GM12878 (cell line): ENCODE measurements at regions not wholly inside any gene's neighbourhood (a gene's known extent, or its start where the extent isn't known, plus 50 kb on each side); places are given as distances from the start of the nearest gene placed in this dataset.

ENCODE experiments used
- ATAC-seq: fragments of 200-7000 bp; cut with Tn5 transposase; 3 replicates; pipeline ENCODE4 v1.9.1; 2020; ENCODE audit warnings: mild to moderate bottlenecking, moderate library complexity
- BruUV-seq: library from RNA; stranded (reverse); fragments of 400-500 nt; replicated peaks from 2 replicates; lab custom pipeline; 2021; lab: Mats Ljungman, UMichigan
- CTCF ChIA-PET: fragments of 300-600 bp; sonication (Branson Sonifier 250); formaldehyde crosslinking; extraction: SDS; loops from one replicate; lab custom pipeline; 2021; ENCODE audit warnings: inconsistent platforms; lab: Yijun Ruan, JAX
- POLR2A ChIA-PET: fragments of 350-600 bp; formaldehyde crosslinking; extraction: SDS; loops from one replicate; lab custom pipeline; 2021; ENCODE audit warnings: inconsistent platforms; lab: Charles Lee
- RAD21 ChIA-PET: fragments of 300-600 bp; sonication (Branson Sonifier 250); formaldehyde crosslinking; loops from one replicate; lab custom pipeline; 2023; ENCODE audit warnings: antibody characterized with exemption; ENCODE audit not compliant: unreplicated experiment; lab: Charles Lee
- SMC1A ChIA-PET: fragments of 300-600 bp; sonication (Branson Sonifier 250); formaldehyde crosslinking; loops from one replicate; lab custom pipeline; 2023; ENCODE audit not compliant: unreplicated experiment, uncharacterized antibody; lab: Charles Lee
- DNase-seq: peaks from one replicate; pipeline ENCODE4 v3.0.0-alpha.2; 2011; ENCODE audit warnings: low read depth, low spot score
- FAIRE-seq: peaks from 3 replicates; lab custom pipeline; 2011; peaks lifted over from hg19 to GRCh38; lab: Jason Lieb, UNC
- H2AFZ ChIP-seq: 2 replicates; pipeline ENCODE4 v1.6.0; 2011; ENCODE audit warnings: low read depth, low read length, control low read depth; ENCODE audit not compliant: control insufficient read depth
- H3K27ac ChIP-seq: 2 replicates; pipeline ENCODE4 v1.5.1; 2011; ENCODE audit warnings: control low read depth; ENCODE audit not compliant: control insufficient read depth, insufficient read depth
- H3K27me3 ChIP-seq, 2 experiments: replicated peaks in 1 of 2; 2 replicates each; pipeline versions ENCODE4 v1.6.0 to v1.6.1; 2011; ENCODE audit warnings: low read length in 1 of 2; ENCODE audit not compliant: control insufficient read depth in 2 of 2, insufficient read depth in 2 of 2
- H3K36me3 ChIP-seq, 2 experiments: 2 replicates each; pipeline ENCODE4 v1.5.1; 2011; ENCODE audit warnings: low read length in 1 of 2; ENCODE audit not compliant: control insufficient read depth in 2 of 2, insufficient read depth in 2 of 2
- H3K4me1 ChIP-seq: 2 replicates; pipeline ENCODE4 v1.6.1; 2011; ENCODE audit warnings: mild to moderate bottlenecking, low read length, moderate library complexity, mixed read lengths; ENCODE audit not compliant: control insufficient read depth, insufficient read depth
- H3K4me2 ChIP-seq: 2 replicates; pipeline ENCODE4 v1.6.0; 2011; ENCODE audit warnings: control low read depth; ENCODE audit not compliant: control insufficient read depth, insufficient read depth
- H3K4me3 ChIP-seq: fragments of 200-600 bp; sonication (generic); 2 replicates; pipeline ENCODE4 v1.5.1; 2016
- H3K79me2 ChIP-seq: 2 replicates; pipeline ENCODE4 v1.6.0; 2011; ENCODE audit warnings: low read length; ENCODE audit not compliant: control insufficient read depth, insufficient read depth
- H3K9ac ChIP-seq: 2 replicates; pipeline ENCODE4 v1.8.0; 2011; ENCODE audit warnings: low read length, control low read depth, mixed read lengths; ENCODE audit not compliant: control insufficient read depth, insufficient read depth
- H3K9me3 ChIP-seq: replicated peaks from 3 replicates; pipeline ENCODE4 v1.5.1; 2011; ENCODE audit warnings: mild to moderate bottlenecking, low read length; ENCODE audit not compliant: control insufficient read depth, insufficient read depth
- H4K20me1 ChIP-seq: 2 replicates; pipeline ENCODE4 v1.6.0; 2011; ENCODE audit not compliant: control insufficient read depth, insufficient read depth
- BHLHE40 ChIP-seq, 2 experiments: fragments of 450-650 bp in 1 of 2; IDR thresholded peaks; 2 replicates each; pipeline ENCODE4 v1.6.1; 2011 to 2017; ENCODE audit warnings: low read depth in 2 of 2, borderline replicate concordance in 1 of 2, improper control_type of control experiment in 1 of 2, low read length in 1 of 2, mild to moderate bottlenecking in 1 of 2
- EZH2 ChIP-seq: IDR thresholded peaks from 2 replicates; pipeline ENCODE4 v1.6.1; 2012; ENCODE audit warnings: low read depth, mild to moderate bottlenecking, control low read depth, inconsistent platforms, low read length, borderline replicate concordance; ENCODE audit not compliant: control insufficient read depth
- YBX1 ChIP-seq: fragments of 450-650 bp; IDR thresholded peaks from 2 replicates; pipeline ENCODE4 v1.6.1; 2016; ENCODE audit warnings: antibody characterized with exemption
- whole genome bisulfite sequencing: methylation state at CpG from one replicate; pipeline ENCODE4 v1.1.6; 2016; ENCODE audit warnings: low lambda C conversion rate; ENCODE audit not compliant: insufficient replicate concordance, insufficient coverage; ENCODE audit errors: missing lambda C conversion rate; 5-methylcytosine and 5-hydroxymethylcytosine counted together
- in situ Hi-C: fragments of 300-500 bp; cut with MboI; formaldehyde crosslinking; loops from 9 replicates; pipeline ENCODE4 v1.14.3; 2018; ENCODE audit warnings: mixed read lengths
- intact Hi-C: fragments of 100-400 bp; cut with micrococcal nuclease; formaldehyde crosslinking; loops from one replicate; pipeline ENCODE4 v1.14.2; 2022; ENCODE audit not compliant: unreplicated experiment
- TF ChIP-seq, protein P1 (sequence below): IDR thresholded peaks from 2 replicates; pipeline ENCODE4 v1.6.1; 2011; ENCODE audit warnings: low read depth, low read length, improper control_type of control experiment, borderline replicate concordance
- TF ChIP-seq, protein P2 (sequence below), 3 experiments: IDR thresholded peaks in 2 of 3; conservative IDR thresholded peaks in 1 of 3; 2 replicates each; pipeline ENCODE4 v1.5.1; 2011; ENCODE audit warnings: low read depth in 3 of 3, low read length in 3 of 3, mild to moderate bottlenecking in 3 of 3, control low read depth in 2 of 3, moderate library complexity in 2 of 3, inconsistent platforms in 1 of 3, mixed read lengths in 1 of 3; ENCODE audit not compliant: control insufficient read depth in 2 of 3, insufficient read depth in 1 of 3; ENCODE audit errors: extremely low read depth in 1 of 3

- FAIRE-seq: no peak
- RAD21 ChIA-PET: no interaction called here
Measured at GRCh38 chr18:4524096-4524495, 69.0 kb upstream of the DLGAP1 start.

More at GRCh38 chr18:4524096-4524495, 69.0 kb upstream of the DLGAP1 start:
- TF ChIP-seq, protein P1, sequence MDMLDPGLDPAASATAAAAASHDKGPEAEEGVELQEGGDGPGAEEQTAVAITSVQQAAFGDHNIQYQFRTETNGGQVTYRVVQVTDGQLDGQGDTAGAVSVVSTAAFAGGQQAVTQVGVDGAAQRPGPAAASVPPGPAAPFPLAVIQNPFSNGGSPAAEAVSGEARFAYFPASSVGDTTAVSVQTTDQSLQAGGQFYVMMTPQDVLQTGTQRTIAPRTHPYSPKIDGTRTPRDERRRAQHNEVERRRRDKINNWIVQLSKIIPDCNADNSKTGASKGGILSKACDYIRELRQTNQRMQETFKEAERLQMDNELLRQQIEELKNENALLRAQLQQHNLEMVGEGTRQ: no peak
- no peak for TF ChIP-seq BHLHE40 (IDR thresholded peaks at IDR 0.05; ENCODE audit: borderline replicate concordance in 1 of 2, low read depth in 2 of 2, low read length in 1 of 2)
- no peak for TF ChIP-seq YBX1
- TF ChIP-seq, protein P2, sequence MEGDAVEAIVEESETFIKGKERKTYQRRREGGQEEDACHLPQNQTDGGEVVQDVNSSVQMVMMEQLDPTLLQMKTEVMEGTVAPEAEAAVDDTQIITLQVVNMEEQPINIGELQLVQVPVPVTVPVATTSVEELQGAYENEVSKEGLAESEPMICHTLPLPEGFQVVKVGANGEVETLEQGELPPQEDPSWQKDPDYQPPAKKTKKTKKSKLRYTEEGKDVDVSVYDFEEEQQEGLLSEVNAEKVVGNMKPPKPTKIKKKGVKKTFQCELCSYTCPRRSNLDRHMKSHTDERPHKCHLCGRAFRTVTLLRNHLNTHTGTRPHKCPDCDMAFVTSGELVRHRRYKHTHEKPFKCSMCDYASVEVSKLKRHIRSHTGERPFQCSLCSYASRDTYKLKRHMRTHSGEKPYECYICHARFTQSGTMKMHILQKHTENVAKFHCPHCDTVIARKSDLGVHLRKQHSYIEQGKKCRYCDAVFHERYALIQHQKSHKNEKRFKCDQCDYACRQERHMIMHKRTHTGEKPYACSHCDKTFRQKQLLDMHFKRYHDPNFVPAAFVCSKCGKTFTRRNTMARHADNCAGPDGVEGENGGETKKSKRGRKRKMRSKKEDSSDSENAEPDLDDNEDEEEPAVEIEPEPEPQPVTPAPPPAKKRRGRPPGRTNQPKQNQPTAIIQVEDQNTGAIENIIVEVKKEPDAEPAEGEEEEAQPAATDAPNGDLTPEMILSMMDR (IDR thresholded peaks at IDR 0.05 in 2 of 3, conservative IDR thresholded peaks at IDR 0.05 in 1 of 3; ENCODE audit: control insufficient read depth in 2 of 3, extremely low read depth in 1 of 3, insufficient read depth in 1 of 3, low read depth in 3 of 3, low read length in 3 of 3): 0 out of 6 replicates have a peak, but pooled peaks of 1 of the 3 experiments have one; percentile 3
- no peak for TF ChIP-seq EZH2
- no peaks in the 10 kb centered on the region for H3K79me2 ChIP-seq
- H3K27ac ChIP-seq: no peak overlapping the region
- H2AFZ ChIP-seq: no peak overlapping the region
- SMC1A ChIA-PET: no interaction called here
- BruUV-seq: no TSS peak
- H3K9ac ChIP-seq: no peak overlapping the region
- no peak for DNase-seq
- H3K9me3 ChIP-seq: no peaks in the 10 kb centered on the region
- H3K27me3 ChIP-seq: no peaks in the 10 kb centered on the region
- no peaks in the 10 kb centered on the region for H3K4me1 ChIP-seq
- CTCF ChIA-PET: no interaction called here
- no peak overlapping the region for H3K4me3 ChIP-seq
- H3K4me2 ChIP-seq: no peak overlapping the region
- intact Hi-C loops (loop anchor here (10.0 kb wide), 1 partner anchor 231 kb away; no protein-coding TSS in a partner anchor), in situ Hi-C loops (no loop called here)
- POLR2A ChIA-PET: no interaction called here
- WGBS: 25% methylated on average over 4 of the region's 4 CpGs
- no peaks in the 10 kb centered on the region for H3K36me3 ChIP-seq
- H4K20me1 ChIP-seq: no peaks in the 10 kb centered on the region
- no peak for ATAC-seq
